Activated CD4-positive, alpha-beta T cell treated with anti-CD3 and anti-CD28 coated beads, Interleukin-2, amount 10 ng/mL, durations not matched to agents 7 days and 5 days (primary cell): ENCODE measurements at regions not wholly inside any gene's neighbourhood (a gene's known extent, or its start where the extent isn't known, plus 50 kb on each side); places are given as distances from the start of the nearest gene placed in this dataset.

Experiments
- CTCF ChIA-PET: fragments of 350-600 bp; sonication (Branson Sonifier 250); formaldehyde crosslinking; loops from one replicate; lab custom pipeline; 2021; ENCODE audit warnings: antibody characterized with exemption; lab: Charles Lee
- POLR2A ChIA-PET: fragments of 350-600 bp; sonication (Branson Sonifier 250); formaldehyde crosslinking; loops from one replicate; lab custom pipeline; 2021; ENCODE audit warnings: antibody characterized with exemption; lab: Charles Lee
- DNase-seq: peaks from one replicate; pipeline ENCODE4 v3.0.0-alpha.2; 2020
- H3K27ac Mint-ChIP-seq: one replicate; pipeline ENCODE4 v1.8.0; 2021; ENCODE audit warnings: mild to moderate bottlenecking, moderate library complexity, mixed read lengths
- H3K27me3 Mint-ChIP-seq: one replicate; pipeline ENCODE4 v1.8.0; 2021; ENCODE audit warnings: mixed read lengths
- H3K36me3 Mint-ChIP-seq: one replicate; pipeline ENCODE4 v1.8.0; 2021; ENCODE audit warnings: low read depth, mixed read lengths
- H3K4me1 Mint-ChIP-seq: one replicate; pipeline ENCODE4 v1.8.0; 2021; ENCODE audit warnings: mixed read lengths
- H3K4me3 Mint-ChIP-seq: one replicate; pipeline ENCODE4 v1.8.0; 2021; ENCODE audit warnings: mild to moderate bottlenecking, moderate library complexity, mixed read lengths
- H3K9me3 Mint-ChIP-seq: one replicate; pipeline ENCODE4 v1.8.0; 2021; ENCODE audit warnings: mixed read lengths

DNA sequence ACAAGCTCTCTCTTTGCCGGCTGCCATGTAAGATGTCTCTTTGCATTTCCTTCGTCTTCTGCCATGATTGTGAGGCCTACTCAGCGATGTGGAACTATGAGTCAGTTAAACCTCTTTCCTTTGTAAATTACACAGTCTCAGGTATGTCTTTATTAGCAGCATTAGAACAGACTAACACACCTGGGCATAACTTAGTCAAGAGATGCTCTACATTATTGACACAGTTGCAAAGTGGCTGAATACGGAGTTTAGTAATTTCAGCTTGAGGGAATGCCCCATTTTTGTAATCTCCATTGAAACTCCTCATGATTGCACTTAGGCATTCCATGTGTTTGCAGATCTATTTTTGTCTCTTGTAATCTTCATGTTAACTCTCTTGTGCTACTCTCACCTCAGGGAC, 299.5 kb upstream of the HAND2 start:
- no peaks in the 10 kb centered on the region for H3K4me1 Mint-ChIP-seq

DNA sequence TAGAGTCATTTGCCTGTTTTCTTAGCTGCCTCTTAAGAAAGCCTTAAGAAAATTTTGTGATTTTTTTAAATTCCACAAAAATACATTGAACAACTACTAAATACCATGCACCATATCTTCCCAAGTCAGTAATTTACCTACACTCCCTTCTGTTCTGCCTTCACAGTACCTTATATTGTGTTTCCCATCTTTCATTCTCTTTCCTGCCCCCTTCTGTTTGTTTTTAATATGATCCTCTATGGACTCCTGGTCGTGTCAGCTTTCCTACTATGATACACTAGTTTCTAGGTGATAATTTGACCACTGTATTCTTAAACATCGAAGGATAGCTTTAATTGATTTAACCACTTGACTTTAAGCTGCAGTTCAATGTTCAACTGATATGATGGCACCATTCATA, 297.7 kb upstream of the HAND2 start:
- Mint-ChIP-seq H3K27ac (no peak overlapping the region), H3K27me3 (no peaks in the 10 kb centered on the region), H3K36me3 (no peaks in the 10 kb centered on the region), H3K9me3 (no peaks in the 10 kb centered on the region), H3K4me3 (no peak overlapping the region), H3K4me1 (no peaks in the 10 kb centered on the region)
- ChIA-PET CTCF (no interaction called here), POLR2A (no interaction called here)
- no peak for DNase-seq

More for the DNA sequence above, 299.5 kb upstream of the HAND2 start:
- H3K4me3 Mint-ChIP-seq, result no peak overlapping the region
- ChIA-PET CTCF (no interaction called here), POLR2A (no interaction called here)
- no peaks in the 10 kb centered on the region for H3K36me3 Mint-ChIP-seq
- H3K27me3 Mint-ChIP-seq, result no peaks in the 10 kb centered on the region
- H3K27ac Mint-ChIP-seq, result no peak overlapping the region
- H3K9me3 Mint-ChIP-seq, result no peaks in the 10 kb centered on the region
- no peak for DNase-seq

DNA sequence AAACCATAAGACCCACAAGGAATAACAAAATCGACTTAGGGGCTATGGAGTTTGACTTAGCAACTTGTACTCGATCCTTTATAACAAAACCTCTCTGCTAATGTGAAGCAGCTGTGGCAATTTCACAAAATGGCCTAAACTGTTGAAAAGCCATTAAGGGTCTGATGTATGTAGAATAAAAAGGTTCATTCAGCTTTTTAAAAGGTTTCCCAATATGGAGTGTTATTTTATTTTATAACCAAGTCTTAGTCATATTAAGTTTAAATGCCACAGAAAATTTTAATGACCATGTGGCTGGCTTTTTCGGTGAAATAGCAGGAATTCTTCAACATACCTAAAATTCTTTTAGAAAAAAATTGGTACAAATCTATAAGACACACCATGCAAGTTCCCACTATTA, 291.8 kb upstream of the HAND2 start:
- no peaks in the 10 kb centered on the region for H3K4me1 Mint-ChIP-seq
- POLR2A ChIA-PET, result no interaction called here
- no peak for DNase-seq
- H3K27me3 Mint-ChIP-seq, result no peaks in the 10 kb centered on the region
- CTCF ChIA-PET, result no interaction called here
- no peak overlapping the region for H3K27ac Mint-ChIP-seq
- no peaks in the 10 kb centered on the region for H3K9me3 Mint-ChIP-seq
- no peaks in the 10 kb centered on the region for H3K36me3 Mint-ChIP-seq
- H3K4me3 Mint-ChIP-seq, result no peak overlapping the region

DNA sequence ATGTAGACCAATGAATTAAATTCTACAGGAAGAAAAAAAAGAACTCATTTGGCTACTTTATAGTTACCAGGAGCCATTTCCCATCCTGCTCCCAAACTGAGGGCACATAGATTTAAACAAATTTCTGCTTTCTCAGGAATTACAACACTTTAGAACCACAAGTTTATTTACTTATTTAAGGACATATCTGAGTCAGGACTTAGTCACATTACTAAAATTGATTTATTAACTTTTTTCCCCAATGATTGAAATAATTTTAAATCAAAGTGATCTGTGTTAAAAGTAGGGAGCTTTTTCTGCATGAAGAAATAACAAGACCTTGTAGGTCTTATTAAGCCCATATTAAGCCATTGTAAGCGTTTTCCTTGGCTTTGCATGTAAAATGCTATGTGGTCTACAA, 291.0 kb upstream of the HAND2 start:
- H3K9me3 Mint-ChIP-seq, result no peaks in the 10 kb centered on the region
- no peak overlapping the region for H3K4me3 Mint-ChIP-seq
- H3K36me3 Mint-ChIP-seq, result no peaks in the 10 kb centered on the region
- no peak for DNase-seq
- H3K27me3 Mint-ChIP-seq, result no peaks in the 10 kb centered on the region
- H3K4me1 Mint-ChIP-seq, result no peaks in the 10 kb centered on the region
- ChIA-PET POLR2A (no interaction called here), CTCF (no interaction called here)
- H3K27ac Mint-ChIP-seq, result no peak overlapping the region

DNA sequence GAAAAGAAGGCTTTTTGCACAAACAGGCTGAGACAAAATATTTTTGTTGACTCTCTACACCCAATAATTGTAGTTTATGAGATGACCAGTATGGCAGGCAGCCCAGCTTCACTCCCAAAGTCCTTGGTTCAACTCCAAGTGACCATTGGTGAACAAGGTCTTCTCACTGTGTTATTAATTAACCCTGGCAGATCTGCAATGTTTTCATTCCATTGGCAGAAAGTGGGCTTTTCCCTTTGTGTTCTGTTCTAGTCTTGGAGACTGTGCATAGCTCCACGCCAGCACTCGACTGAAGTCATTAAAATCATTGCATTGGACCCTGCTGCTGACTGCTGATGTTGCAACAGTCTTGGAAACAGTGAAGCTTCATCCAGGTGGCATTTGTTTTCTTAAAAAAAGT, 277.3 kb upstream of the HAND2 start:
- H3K4me1 Mint-ChIP-seq, result no peaks in the 10 kb centered on the region
- no peak overlapping the region for H3K4me3 Mint-ChIP-seq
- POLR2A ChIA-PET, result no interaction called here
- CTCF ChIA-PET, result no interaction called here
- DNase-seq, result no peak
- H3K27me3 Mint-ChIP-seq, result no peaks in the 10 kb centered on the region
- H3K36me3 Mint-ChIP-seq, result no peaks in the 10 kb centered on the region
- no peak overlapping the region for H3K27ac Mint-ChIP-seq
- H3K9me3 Mint-ChIP-seq, result no peaks in the 10 kb centered on the region

DNA sequence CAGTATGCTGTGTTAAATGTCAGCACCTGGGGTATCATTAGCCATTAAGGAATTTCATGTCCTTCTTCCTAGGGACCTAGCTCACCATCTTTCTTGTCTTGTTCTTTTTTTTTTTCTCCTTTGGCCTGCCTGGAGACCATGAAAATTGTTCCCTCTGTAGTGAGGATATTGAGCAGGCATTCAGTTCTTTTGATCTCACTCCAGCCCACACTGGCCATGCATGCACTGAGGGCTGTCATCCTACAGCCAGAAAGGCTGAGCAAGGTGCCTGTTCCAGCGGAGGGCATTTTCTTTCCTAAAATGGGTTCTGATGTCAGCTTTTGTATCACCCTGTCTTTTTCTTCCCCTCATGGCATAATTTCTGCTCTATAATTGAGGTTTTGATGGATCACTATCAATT, 275.9 kb upstream of the HAND2 start:
- Mint-ChIP-seq H3K36me3 (no peaks in the 10 kb centered on the region), H3K27me3 (no peaks in the 10 kb centered on the region), H3K4me1 (no peaks in the 10 kb centered on the region), H3K27ac (no peak overlapping the region), H3K4me3 (no peak overlapping the region), H3K9me3 (no peaks in the 10 kb centered on the region)
- ChIA-PET POLR2A (interaction anchor here (0.6 kb wide), 1 partner anchor 92 kb away, joined by 3 read pairs; no protein-coding TSS in a partner anchor), CTCF (no interaction called here)
- no peak for DNase-seq

DNA sequence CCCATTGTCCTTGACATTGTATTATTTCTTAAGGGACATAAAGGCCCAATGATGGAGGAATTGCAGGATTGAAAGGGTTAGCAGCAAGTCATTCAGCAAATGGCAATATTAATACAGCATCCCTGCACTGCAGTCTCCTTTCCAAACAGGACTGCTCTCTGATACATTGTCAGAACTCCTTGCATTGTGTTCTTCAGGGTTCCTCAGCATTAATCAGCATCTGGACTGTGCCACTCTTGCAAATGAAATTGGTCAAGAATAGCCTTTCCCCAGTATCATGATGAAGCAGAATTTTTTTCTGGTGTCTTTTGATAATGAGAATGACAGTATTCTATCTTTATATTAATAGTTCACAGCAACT, 272.6 kb upstream of the HAND2 start:
- Mint-ChIP-seq H3K27ac (no peak overlapping the region), H3K9me3 (no peaks in the 10 kb centered on the region), H3K36me3 (no peaks in the 10 kb centered on the region), H3K4me1 (no peaks in the 10 kb centered on the region), H3K27me3 (no peaks in the 10 kb centered on the region), H3K4me3 (no peak overlapping the region)
- POLR2A ChIA-PET, result no interaction called here
- CTCF ChIA-PET, result no interaction called here
- no peak for DNase-seq

DNA sequence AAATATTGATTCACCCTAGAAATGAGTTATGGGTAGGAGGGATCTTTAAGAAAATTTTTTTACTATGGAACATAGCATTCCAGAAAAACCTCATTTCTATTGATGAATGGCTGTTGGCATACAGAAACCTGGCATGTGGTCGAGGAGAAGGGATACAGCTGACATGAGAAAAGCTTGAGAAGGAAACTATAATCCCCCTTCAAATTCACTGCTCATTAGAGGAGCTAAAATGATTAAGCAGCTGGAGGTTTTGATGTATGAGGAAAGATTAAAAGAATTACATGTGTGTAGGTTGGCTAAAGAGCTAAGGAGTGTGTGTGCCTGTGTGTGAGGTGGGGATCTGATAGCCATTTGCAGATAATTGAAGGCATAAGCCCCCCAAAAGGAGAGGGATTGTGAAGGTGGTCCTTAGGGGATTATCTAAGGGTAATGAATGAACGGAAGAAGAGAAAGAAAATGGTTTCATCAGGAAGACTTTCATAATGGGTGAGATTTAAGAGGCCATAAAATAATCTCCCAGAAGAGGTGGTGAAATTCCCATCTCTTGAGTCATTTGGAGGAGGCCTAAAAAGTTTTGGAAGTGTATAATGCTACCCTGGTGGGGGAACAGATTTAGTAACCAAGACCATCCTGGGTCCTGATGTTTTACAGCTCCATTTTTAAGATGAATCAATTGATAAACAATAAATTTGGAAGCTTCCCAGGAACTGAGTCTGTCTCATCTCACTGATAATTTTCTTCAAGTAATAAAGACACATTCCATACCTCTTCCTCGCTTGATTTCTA, 272.0 kb upstream of the HAND2 start:
- ChIA-PET CTCF (no interaction called here), POLR2A (no interaction called here)

DNA sequence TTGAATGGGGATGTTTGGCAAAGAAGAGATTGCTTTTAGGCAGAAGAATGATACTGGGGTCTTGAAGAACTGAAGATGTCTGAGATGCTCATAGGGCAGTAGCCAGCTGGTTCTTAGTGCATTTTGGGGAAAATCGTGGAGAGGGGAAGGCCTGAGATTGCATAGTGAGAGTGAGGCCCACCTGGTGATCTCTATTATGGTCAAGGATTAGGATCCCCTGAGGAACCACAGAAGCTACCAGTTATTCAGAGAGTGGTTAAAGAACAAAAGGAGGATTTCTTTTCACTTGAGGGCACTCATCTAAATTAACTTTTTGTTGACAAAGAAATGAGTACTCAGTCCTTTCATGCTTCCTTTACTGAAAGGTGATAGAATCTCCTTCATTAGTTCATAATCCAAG, 271.3 kb upstream of the HAND2 start:
- Mint-ChIP-seq H3K9me3 (no peaks in the 10 kb centered on the region), H3K4me3 (no peak overlapping the region), H3K36me3 (no peaks in the 10 kb centered on the region), H3K4me1 (no peaks in the 10 kb centered on the region), H3K27ac (no peak overlapping the region), H3K27me3 (no peaks in the 10 kb centered on the region)
- DNase-seq, result no peak
- POLR2A ChIA-PET, result no interaction called here
- CTCF ChIA-PET, result no interaction called here

More for the DNA sequence above, 272.0 kb upstream of the HAND2 start:
- Mint-ChIP-seq H3K4me1 (no peaks in the 10 kb centered on the region), H3K9me3 (no peaks in the 10 kb centered on the region), H3K27me3 (no peaks in the 10 kb centered on the region), H3K27ac (no peak overlapping the region), H3K4me3 (no peak overlapping the region), H3K36me3 (no peaks in the 10 kb centered on the region)
- DNase-seq, result no peak

DNA sequence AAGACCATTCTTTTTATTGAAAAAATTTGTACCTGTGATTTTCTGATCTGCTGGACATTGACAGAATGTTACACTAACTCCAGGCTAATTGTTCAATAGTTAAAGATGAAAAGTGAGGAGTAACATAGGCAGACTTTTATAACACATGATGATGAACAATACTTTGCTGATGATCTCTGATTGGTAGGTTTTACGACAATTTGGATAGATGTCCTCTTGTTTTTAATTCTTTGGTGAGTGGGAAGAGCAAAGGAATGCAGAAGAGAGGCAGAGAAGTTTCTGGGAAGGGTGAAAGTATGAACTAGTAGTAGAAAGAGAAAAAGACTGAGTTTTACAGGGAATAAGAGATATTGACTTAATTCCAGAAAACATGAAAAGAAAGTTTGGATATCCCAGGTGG, 267.3 kb upstream of the HAND2 start:
- POLR2A ChIA-PET, result no interaction called here
- no peaks in the 10 kb centered on the region for H3K27me3 Mint-ChIP-seq
- H3K27ac Mint-ChIP-seq, result no peak overlapping the region
- no peak overlapping the region for H3K4me3 Mint-ChIP-seq
- DNase-seq, result no peak
- CTCF ChIA-PET, result no interaction called here
- no peaks in the 10 kb centered on the region for H3K36me3 Mint-ChIP-seq
- no peaks in the 10 kb centered on the region for H3K9me3 Mint-ChIP-seq
- H3K4me1 Mint-ChIP-seq, result no peaks in the 10 kb centered on the region

DNA sequence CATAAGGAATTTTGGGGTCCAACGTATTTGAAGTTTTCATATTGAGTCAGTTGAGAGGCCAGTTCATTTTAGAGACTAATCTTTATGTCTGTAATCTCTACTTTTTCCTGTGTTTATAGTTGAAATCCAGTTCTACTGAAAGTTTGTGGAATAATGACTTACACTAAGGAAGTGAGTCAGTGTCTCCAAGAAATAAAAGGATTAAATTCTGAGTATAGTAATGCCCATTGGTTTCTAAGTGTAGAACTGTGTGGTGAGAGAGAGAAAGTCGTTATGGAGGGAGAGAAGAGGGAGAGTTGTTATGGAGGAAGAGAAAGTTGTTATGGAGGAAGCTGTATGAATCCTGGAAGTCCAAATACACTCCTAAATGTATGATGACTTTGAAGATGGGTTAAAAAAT, 264.6 kb upstream of the HAND2 start:
- DNase-seq, result no peak
- no peak overlapping the region for H3K4me3 Mint-ChIP-seq
- H3K9me3 Mint-ChIP-seq, result no peaks in the 10 kb centered on the region
- no peak overlapping the region for H3K27ac Mint-ChIP-seq
- no peaks in the 10 kb centered on the region for H3K27me3 Mint-ChIP-seq
- ChIA-PET CTCF (interaction anchor here (0.5 kb wide), 1 partner anchor 139 kb away, joined by 4 read pairs; no protein-coding TSS in a partner anchor), POLR2A (no interaction called here)
- no peaks in the 10 kb centered on the region for H3K36me3 Mint-ChIP-seq
- no peaks in the 10 kb centered on the region for H3K4me1 Mint-ChIP-seq

DNA sequence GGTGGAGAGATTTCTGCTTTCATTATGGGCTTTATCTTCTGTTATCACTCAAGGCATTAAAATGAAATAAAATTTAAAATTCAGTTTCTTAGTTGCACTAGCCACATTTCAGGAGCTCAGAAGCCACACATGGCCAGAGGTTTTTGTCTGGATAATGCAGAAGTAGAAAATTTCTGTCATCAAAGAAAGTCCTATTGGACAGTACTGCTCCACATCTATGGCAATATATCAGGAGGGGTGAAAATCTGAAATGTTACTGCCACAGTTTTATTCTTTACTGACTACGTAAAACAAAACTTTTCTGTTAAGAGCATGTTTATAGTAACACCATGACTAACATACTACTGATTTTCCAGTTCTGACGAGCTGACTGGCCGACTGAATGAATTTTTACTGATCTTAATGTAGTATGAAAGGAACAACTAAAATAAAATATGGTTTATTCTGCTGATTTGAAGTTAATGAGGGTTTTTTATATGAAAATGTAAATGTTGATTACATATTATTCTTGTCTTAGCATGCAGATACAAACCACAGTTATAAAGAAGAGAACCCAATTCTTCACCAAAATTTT, 264.0 kb upstream of the HAND2 start:
- Mint-ChIP-seq H3K36me3 (no peaks in the 10 kb centered on the region), H3K4me1 (no peaks in the 10 kb centered on the region), H3K27me3 (no peaks in the 10 kb centered on the region), H3K27ac (no peak overlapping the region), H3K9me3 (no peaks in the 10 kb centered on the region), H3K4me3 (no peak overlapping the region)
- DNase-seq, result no peak
- POLR2A ChIA-PET, result no interaction called here
- CTCF ChIA-PET, result interaction anchor here (0.5 kb wide), 1 partner anchor 138 kb away, joined by 4 read pairs; no protein-coding TSS in a partner anchor

DNA sequence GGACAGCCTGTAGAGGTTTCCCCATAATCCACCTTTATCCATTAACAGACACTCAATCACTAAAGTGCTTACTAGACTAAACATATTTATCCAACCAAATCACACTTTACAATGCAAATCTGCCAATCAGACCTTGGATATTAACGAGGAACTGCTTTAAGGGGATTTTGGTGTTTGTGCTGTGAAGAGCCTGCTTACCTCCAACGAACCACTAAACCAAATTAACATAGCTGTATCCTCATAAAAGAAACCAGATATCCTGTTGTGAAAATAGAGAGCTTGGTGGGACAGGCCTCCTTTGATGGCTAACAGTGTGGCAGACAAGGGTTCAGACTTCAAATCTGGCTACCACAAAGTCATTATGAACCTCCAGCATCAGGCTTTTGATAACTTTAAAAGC, 252.6 kb upstream of the HAND2 start:
- Mint-ChIP-seq H3K4me1 (no peaks in the 10 kb centered on the region), H3K27me3 (no peaks in the 10 kb centered on the region), H3K27ac (no peak overlapping the region), H3K4me3 (no peak overlapping the region), H3K9me3 (peaks cover 3% of the 10 kb centered on the region), H3K36me3 (no peaks in the 10 kb centered on the region)
- POLR2A ChIA-PET, result no interaction called here
- DNase-seq, result no peak
- CTCF ChIA-PET, result no interaction called here

DNA sequence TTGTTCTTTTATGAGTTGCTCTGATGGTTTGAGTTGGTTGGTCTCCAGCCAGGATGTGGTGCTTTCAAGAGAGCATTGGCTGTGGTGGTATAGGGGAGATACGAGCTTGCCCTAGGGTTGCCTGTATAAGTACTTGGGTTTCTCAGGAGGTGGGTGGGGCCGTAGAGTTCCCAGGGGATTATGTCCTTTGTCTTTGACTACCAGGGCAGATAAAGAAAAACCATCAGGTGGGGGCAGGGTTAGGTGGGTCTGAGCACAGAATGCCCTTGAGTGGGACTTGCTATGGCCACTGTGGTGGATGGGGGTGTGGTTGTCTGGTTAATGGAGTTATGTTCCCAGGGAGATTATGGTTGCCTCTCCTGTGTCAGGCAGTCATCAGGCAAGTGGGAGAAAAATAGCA, 247.9 kb upstream of the HAND2 start:
- Mint-ChIP-seq H3K4me1 (no peaks in the 10 kb centered on the region), H3K9me3 (no peaks in the 10 kb centered on the region), H3K36me3 (no peaks in the 10 kb centered on the region), H3K27me3 (no peaks in the 10 kb centered on the region), H3K4me3 (no peak overlapping the region), H3K27ac (no peak overlapping the region)
- ChIA-PET POLR2A (no interaction called here), CTCF (interaction anchor here (1.2 kb wide), 1 partner anchor 27 kb away, joined by 3 read pairs; no protein-coding TSS in a partner anchor)
- DNase-seq, result no peak
